Dedifferentiated amniotic fluid mesenchymal stem cell (primary cell): ENCODE measurements at regions not wholly inside any gene's neighbourhood (a gene's known extent, or its start where the extent isn't known, plus 50 kb on each side); places are given as distances from the start of the nearest gene placed in this dataset.

Experiments
- DNase-seq: peaks from one replicate; pipeline ENCODE4 v3.0.0-alpha.2; 2016; ENCODE audit errors: extremely low spot score

GRCh38 chr5:97844797-97845196 lies 661.8 kb upstream of the RIOK2 start:
- no peak for DNase-seq

GRCh38 chr5:97846643-97847042 lies 663.6 kb upstream of the RIOK2 start:
- no peak for DNase-seq

GRCh38 chr5:97847920-97848631 lies 665.0 kb upstream of the RIOK2 start:
- no peak for DNase-seq

GRCh38 chr5:97851036-97851435 lies 668.0 kb upstream of the RIOK2 start:
- DNase-seq: no peak

- DNase-seq: no peak
Measured at GRCh38 chr5:97854871-97855762, 672.1 kb upstream of the RIOK2 start.

- no peak for DNase-seq
Measured at GRCh38 chr5:97874491-97874890, 691.4 kb upstream of the RIOK2 start.

GRCh38 chr5:97876272-97876671 lies 693.2 kb upstream of the RIOK2 start:
- no peak for DNase-seq

GRCh38 chr5:97877588-97877987 lies 694.5 kb upstream of the RIOK2 start:
- no peak for DNase-seq

GRCh38 chr5:97888439-97888838 lies 705.4 kb upstream of the RIOK2 start:
- DNase-seq: no peak

GRCh38 chr5:97891971-97892370 lies 708.9 kb upstream of the RIOK2 start:
- DNase-seq: no peak

GRCh38 chr5:97903742-97904141 lies 720.7 kb upstream of the RIOK2 start:
- no peak for DNase-seq

GRCh38 chr5:97906135-97906534 lies 723.1 kb upstream of the RIOK2 start:
- DNase-seq: no peak

- DNase-seq: no peak
Measured at GRCh38 chr5:97907646-97908400, 724.8 kb upstream of the RIOK2 start.

GRCh38 chr5:97909541-97909940 lies 726.5 kb upstream of the RIOK2 start:
- no peak for DNase-seq

GRCh38 chr5:97914483-97914882 lies 731.4 kb upstream of the RIOK2 start:
- no peak for DNase-seq

- DNase-seq: no peak
Measured at GRCh38 chr5:97915106-97915505, 732.1 kb upstream of the RIOK2 start.

- no peak for DNase-seq
Measured at GRCh38 chr5:97918057-97918456, 735.0 kb upstream of the RIOK2 start.

GRCh38 chr5:97918620-97919019 lies 735.6 kb upstream of the RIOK2 start:
- DNase-seq: no peak

- DNase-seq: no peak
Measured at GRCh38 chr5:97919719-97920118, 736.7 kb upstream of the RIOK2 start.

GRCh38 chr5:97922776-97923175 lies 739.7 kb upstream of the RIOK2 start:
- no peak for DNase-seq

- no peak for DNase-seq
Measured at GRCh38 chr5:97923496-97923895, 740.4 kb upstream of the RIOK2 start.

- DNase-seq: no peak
Measured at GRCh38 chr5:97923997-97924396, 741.0 kb upstream of the RIOK2 start.
